HG02588 (cell line): ENCODE measurements at regions not wholly inside any gene's neighbourhood (a gene's known extent, or its start where the extent isn't known, plus 50 kb on each side); places are given as distances from the start of the nearest gene placed in this dataset.

Experiments used
- ATAC-seq: cut with Tn5 transposase; IDR thresholded peaks from one replicate; pipeline ENCODE4 v1.9.1; 2021; ENCODE audit warnings: mild to moderate bottlenecking, moderate library complexity; ENCODE audit not compliant: unreplicated experiment

DNA sequence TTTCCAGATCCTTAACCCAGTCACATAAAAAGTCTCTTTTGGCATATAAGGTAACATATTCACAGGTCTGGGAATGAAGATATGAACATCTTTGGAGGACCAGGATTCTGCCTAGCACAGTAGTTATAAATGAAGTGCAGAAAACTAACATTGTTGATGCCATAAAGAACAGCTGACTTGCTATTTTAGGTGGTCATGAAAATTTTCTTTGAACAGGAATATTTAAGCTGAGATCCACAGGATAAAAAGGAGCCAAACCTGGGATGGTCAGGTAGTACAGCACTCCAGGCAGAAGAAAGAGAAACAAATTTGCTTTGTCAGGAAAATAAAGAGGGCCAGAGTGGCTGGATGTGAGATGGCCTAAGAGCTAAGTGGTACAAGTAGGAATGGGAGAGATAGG, 80.0 kb downstream of the CENPW start:
- no peak for ATAC-seq

DNA sequence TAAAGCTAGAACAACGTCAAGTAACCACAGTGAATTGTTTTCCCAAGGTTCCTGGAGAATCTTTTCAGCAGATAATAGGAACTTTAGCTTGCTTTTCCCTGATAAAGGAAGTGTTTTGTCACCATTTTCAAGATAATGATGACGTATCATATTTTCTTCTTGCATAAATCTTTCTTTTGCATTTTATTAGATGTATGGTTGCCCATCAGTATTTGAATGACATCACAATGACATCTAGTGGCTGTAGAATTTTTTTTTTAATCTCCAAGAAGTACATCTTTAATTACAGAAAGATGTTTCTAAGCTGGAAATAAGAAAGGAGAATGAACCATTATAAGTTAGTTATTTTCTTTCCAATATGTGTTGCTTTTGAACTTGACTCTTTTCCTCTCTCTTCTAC, 83.0 kb downstream of the CENPW start:
- ATAC-seq, result no peak

DNA sequence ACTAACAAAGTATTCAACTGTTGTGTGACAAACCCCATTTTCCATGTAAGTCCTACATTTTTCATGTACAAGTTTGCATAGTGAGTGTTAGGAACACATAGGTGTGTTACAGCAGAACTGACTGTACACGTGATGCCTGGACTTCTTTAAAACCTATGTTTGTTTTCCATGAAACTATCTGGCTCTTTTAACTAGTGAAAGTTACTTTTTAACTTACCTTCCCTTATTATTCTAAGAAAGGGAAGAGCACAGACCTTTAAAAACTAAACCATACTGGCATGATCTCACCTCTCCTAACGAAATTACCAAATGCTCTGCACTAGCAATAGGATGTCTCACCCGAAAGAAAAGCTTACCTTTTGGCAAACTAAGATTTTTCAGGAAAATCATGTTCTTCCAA, 87.8 kb downstream of the CENPW start:
- no peak for ATAC-seq

DNA sequence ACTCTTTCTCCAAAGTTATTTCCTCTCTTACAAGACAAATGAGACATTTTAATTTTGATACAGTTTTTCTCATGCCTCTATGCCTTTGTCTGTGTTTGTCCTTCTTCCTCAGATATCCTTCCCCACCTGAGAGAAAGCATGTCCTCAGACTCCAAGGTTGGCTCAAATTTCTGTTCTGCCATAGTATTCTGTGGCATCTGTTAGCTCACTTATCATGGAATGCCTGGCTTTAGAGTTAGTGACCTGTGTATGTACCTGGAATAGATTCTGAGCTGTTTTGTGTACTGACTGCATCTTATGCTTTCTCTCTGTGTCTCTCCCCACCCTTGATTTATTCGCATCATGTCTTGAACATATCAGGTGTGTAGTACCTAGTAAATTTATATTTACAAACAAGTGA, 90.0 kb downstream of the CENPW start:
- no peak for ATAC-seq

DNA sequence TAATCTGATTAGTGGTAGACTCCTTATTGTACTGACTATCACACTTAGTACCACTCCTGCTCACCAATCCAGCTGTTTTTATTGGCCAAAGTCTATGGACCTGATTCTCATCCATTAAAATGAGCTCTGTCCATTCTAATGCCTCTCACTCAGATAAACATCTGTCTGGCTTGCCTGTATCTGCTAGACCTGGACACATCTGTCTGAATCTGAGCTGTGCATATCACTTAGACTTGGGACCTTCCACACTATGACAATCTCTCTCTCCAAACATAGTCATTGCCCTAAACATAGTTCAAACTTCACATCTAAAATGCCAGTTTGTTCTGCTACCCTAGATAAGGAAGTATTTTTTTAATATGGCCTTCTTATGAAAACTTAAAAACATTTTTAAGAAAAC, 92.6 kb downstream of the CENPW start:
- no peak for ATAC-seq

DNA sequence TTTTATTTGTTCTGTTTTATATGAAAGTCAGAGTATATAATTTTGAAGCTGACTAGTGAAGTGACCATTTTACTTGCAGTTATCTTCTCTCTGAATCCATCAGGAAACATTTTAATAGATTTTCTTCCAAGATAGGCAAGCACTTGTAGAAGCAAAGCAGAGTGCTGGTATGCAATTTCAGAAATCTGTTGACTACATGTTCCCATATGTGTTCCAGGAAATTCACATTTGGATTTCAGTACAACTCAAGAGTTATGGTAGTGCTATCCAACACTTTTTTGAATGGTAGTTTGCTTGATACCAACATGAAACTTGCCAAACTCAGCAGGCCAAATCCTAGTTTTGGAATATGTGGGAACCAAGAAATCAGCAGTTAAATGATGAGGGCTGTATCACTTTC, 94.0 kb downstream of the CENPW start:
- no peak for ATAC-seq

DNA sequence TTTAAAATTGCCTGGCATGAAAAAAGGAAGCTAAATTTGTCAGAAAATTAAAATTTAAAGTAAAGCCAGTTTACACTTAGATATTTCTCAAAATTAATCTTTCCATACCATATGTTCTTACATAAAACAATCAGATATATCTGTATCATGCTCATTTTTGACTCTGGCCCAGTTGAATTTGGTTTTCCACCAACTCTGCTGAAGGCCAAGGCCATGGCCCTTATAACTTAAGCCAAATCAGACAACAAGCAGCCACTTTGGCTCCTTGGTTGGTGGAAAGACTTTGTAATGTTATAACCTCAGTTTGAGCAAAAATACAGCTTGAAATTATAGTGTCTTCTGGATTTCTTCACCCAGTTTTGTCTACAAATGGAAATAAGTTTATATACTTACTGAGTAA, 97.3 kb downstream of the CENPW start:
- no peak for ATAC-seq

DNA sequence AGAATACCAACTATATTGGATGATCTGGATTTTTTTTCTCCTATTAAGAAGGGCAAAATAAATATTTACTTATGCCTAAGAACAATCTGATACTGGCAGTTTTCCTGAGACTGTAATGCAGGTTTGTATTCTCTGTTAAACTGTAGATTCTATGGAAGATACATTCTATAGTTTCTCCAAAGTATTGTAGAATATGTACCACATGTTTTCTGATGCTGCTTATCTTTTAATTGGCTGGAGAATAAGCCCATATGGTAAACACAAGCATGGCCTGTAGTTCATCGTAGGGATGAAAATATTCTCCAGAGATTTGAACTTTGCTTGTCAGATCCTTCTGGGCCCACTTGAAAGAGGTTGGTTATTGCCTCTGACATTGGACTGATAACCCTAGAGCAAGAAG, 99.1 kb downstream of the CENPW start:
- ATAC-seq, result no peak

DNA sequence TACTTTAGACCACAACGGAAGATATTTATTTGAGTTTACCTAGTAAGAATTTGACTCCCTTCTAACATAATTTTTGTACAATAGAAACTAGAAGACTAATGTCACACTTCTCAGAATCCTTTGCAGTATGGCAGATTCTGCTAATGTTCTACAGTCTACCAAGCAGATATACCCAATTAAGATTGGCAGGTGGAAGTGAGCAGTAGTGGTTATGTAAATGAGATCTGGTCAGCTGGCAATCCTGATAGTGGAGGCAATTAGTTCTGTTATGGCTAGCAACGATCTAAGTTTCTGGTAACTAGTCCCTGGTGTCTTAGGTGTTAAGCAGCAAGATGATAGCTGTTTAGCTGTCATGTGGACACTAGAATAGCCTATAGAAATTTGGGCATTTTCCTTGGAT, 101.0 kb downstream of the CENPW start:
- no peak for ATAC-seq

DNA sequence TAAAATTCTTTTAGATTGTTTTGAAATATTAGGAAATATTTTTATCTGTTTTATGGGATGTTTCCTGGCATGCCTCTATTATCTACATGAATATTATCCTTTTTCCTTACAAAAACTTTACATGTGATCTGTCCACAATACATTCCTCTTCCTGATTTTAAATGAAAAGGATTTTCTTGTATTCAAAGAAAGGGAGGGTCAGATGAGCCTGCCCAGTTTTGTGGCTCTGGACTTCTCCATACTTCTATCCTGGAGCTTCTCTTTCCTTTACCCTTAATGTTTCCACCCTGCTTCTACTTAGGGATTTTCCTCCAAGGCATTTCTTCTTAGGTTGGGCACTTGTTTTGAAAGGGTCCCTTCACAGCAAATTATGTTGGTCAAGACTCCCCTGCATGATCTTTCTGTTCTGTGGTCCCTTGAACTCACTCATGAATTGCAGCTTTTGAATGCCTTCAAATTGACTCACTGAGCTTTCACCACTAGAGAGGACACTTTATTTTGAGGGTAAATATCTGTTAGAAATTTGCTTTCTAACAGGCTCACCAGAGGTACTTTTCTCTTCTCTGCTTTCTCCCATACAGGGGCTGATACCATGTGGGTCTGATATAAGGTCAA, 104.9 kb downstream of the CENPW start:
- ATAC-seq, result no peak

DNA sequence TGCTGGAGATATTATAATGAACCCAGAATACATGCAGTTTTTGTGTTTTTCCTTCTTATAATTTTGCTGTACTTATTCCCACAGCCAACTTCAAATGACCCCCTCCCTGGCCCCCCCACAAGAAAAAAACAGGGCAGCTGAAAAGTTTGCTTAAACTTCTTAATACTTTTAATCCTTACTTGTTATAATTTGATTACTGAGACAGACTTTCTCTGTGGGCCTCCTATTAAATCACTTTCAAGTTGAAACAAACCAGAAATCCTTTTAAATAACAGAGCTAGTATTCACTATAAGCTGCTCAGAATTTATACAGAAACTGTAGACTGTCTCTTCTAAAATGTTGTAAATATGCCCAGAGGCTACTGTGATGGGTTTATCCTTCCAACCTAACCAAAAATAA, 106.3 kb downstream of the CENPW start:
- no peak for ATAC-seq

DNA sequence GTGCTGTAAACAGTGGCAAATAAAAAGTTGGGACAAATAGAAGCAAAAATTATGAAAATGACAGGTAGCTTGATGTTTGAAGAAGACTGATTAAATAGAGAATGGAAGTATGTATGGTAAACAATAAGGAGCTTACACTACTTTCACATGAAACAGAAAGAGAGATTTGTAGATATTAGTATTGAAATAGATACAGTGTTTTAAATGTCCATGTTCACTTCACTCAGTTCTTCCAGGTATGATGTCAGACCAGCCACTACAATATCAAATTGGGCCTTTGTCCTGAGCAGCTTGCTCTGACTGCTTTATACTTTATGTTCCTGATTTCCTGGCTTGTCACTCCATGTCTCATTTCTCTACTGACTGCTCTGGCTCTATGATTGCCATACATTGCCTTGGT, 107.5 kb downstream of the CENPW start:
- ATAC-seq, result no peak

DNA sequence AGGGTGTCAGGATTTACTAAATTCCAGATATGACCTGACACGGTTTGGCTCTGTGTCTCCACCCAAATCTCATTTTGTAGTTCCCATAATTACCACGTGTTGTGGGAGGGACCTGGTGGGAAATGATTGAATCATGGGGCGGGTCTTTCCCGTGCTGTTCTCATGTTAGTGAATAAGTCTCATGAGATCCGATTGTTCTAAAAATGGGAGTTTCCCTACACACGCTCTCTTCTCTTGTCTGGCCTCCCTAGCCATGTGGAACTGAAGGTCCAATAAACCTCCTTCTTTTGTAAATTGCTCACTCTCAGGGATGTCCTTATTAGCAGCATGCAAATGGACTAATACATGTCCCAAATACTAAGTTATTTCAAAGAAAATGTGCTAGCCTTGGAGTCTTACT, 121.1 kb downstream of the CENPW start:
- no peak for ATAC-seq

DNA sequence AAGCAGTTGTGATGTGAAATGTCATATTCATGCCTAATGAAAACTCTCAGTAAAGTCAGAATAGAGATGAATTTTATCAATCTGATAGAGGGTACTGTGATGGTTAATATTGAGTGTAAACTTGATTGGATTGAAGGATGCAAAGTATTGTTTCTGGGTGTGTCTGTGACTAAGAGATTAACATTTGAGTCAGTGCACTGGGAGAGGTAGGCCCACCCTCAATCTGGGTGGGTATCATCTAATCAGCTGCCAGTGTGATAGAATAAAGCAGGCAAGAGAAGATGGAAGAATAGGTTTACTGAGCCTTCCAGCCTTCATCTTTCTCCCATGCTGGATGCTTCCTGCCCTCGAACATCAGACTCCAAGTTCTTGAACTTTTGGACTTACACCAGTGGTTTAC, 124.3 kb downstream of the CENPW start:
- no peak for ATAC-seq

DNA sequence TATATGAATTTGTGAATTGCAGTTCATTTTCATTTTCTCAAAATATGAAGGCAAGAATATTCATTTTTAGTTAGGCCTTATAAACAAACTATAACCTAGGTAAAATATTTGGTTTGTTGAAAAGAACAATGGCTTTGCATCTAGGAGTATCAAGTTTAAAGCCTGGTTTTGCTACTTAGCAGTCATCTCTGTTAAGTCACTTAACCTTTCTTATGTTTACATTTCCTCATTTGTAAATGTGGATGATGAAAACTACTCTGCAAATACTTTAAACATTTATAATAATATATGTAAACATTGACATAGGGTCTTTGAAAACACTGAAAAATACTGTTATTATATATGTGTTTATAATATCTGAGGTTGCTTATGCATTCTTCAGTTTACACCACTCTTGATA, 135.5 kb downstream of the CENPW start:
- ATAC-seq, result no peak

DNA sequence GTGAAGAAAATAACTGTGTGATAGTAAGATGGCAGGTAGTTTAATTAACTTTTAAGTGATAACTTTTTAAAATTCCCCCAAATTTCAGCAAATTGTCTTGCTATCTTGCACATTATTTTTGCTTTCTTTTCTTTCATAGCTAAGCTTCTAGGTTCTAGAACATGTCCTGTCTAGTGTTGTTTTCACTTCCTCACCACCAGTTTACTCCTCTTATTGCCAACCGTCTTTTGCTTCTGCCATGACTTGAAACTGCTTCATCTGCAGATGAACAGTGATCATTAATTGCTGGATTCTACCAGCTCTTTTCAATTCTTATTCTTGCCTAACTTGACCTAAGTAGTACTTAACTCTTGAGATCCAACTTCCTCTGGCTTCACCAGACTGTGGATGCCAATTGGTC, 137.8 kb downstream of the CENPW start:
- peak; percentile 74 for ATAC-seq

DNA sequence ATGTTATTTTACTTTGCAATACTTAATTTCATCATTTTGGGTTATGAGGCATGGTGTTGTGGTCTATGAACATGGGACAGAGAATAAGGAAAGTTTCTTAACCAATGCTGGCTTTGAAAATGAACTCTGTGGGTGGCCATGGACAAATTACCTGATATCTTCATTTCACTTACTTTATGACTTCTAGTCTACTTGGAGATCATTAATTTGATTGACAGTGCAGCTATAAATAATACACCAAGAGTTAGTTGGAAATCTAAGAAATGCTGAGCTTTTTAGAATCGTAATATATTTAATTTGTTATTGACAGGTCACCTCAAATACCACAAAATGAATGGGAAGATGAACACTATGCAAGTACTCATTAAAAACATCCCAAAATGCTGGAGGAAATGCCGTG, 140.4 kb downstream of the CENPW start:
- no peak for ATAC-seq

DNA sequence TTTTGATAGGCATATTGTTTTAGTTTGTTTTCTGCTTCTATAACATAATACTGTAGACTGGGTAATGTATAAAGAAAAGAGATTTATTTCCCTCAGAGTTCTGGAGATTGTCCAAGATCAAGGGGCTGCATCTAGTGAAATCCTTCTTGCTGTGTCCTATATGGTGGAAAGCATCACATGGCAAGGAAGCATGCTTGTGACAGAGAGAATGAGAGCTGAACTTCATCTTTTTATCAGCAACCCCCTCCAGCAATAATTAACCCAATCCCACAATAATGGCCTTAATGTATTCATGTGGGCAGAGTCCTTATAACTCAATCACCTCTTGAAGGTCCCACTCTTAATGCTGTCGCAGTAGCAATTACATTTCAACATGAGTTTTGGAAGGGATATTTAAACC, 141.4 kb downstream of the CENPW start:
- ATAC-seq, result no peak

DNA sequence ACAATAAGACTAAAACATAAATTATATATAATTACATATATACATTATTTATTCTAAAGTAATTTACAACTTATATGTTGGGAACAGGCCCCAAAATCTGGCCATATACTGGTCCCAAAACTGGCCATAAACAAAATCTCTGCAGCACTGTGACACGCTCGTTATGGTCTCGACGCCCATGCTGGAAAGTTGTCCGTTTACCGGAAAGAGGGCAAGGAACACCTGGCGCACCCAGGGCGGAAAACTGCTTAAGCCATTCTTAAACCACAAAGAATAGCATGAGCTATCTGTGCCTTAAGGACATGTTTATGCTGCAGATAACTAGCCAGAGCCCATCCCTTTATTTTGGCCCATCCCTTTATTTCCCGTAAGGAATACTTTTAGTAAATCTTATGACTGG, 164.9 kb downstream of the CENPW start:
- no peak for ATAC-seq

DNA sequence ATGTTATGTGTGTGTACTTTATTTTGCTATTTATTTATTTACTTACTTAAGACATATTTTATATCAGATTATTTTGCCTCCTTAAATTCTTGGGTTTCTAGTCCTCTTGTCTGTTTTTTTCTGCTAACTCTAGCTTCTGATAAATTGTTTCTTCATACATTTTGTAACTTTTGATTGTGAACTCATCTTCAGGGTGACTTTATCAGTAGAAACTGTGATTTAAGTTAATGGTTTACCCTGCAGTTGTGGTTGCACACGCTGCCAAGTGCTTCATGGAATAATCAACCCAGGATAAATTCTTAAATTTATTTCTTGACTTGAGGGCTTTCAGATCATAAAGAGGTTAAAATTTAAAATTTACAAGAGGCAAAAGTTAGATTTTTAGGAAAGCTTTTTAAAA, 173.3 kb downstream of the CENPW start:
- ATAC-seq, result no peak

DNA sequence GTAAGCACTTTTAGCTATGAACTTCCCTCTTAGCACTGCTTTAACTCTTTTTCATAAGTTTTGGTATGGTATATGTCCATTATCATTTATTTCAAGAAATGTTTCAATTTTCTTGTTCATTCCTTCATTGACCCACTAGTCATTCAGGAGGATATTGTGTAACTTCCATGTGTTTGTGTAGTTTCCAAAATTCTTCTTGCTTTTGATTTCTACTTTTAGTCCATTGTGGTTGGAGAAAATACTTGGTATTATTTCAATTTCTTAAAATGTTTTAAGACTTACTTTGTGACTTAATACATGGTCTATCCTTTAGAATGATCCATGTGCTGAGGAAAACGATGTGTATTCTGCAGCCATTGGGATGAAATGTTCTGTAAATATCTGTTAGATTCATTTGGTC, 176.5 kb downstream of the CENPW start:
- ATAC-seq, result no peak

DNA sequence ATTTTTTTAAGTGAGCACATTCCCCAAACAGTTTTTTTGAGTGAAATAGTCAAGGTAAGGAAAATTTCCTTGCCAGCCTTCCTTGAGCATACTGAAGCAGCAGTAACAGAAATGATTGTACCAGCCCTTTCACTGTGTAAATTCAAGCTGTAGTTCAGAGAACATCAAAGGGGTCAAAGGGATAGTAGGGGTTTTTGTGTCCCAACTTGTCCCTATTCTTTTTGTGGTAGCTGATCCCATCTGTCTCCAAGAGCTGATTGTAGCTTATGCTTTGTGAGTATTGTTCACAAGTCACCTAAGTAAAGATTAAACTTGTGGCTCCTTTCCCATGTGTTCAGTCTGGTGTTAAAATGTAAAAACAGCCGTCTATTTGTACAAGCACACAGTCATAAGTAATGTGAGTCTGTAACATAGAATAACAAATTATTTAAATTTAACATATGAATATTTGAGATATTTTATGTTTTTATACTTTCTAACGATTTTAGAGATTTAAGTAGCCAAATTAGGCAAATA, 185.0 kb downstream of the CENPW start:
- no peak for ATAC-seq

DNA sequence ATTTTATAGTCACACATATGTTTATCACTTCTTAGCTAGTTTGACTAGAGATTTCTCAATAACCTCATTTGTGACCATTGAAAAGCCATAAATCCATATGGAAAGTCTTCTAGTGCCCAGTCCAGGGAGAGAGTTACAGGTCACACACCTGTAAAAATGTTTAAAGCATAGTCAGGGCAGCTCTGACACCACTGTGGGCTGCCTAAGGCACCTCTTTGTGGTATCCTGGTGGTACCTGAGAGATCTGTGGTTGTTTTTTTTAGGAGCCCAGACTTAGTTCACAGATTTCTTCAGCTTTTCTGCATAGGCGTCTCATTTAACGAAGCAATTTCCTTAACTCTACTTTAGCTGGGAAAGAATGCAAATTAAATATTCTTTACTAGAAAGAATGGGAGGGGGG, 186.6 kb downstream of the CENPW start:
- ATAC-seq, result no peak
